ENCODE measurements at regions not wholly inside any gene's neighbourhood (a gene's known extent, or its start where the extent isn't known, plus 50 kb on each side); places are given as distances from the start of the nearest gene placed in this dataset.
"Not testable (repeated sequence)": the region's sequence is repeated elsewhere in the genome, so short reads cannot be mapped to it uniquely, and the experiment has no call there.

GRCh38 chr15:30761365-30761764 lies 135.4 kb downstream of the ARHGAP11B start:
- not testable (repeated sequence) for TF ChIP-seq SMC3 (IDR thresholded peaks at IDR 0.05; ENCODE audit: low read depth, low read length); USF2 (IDR thresholded peaks at IDR 0.05; ENCODE audit: borderline replicate concordance, low read depth, low read length); CTCF (IDR thresholded peaks at IDR 0.05); YY1 (IDR thresholded peaks at IDR 0.05; ENCODE audit: low read depth); TAF1 (IDR thresholded peaks at IDR 0.05; ENCODE audit: borderline replicate concordance, low read depth, low read length); USF1 (IDR thresholded peaks at IDR 0.05; ENCODE audit: borderline replicate concordance, low read depth); IRF3 (IDR thresholded peaks at IDR 0.05; ENCODE audit: low read depth, low read length); REST (IDR thresholded peaks at IDR 0.05; ENCODE audit: low read depth, low read length); JUND (IDR thresholded peaks at IDR 0.05); NFIC (IDR thresholded peaks at IDR 0.05; ENCODE audit: borderline replicate concordance); EZH2phosphoT487 (IDR thresholded peaks at IDR 0.05; ENCODE audit: borderline replicate concordance, low read depth); RAD21 (IDR thresholded peaks at IDR 0.05; ENCODE audit: low read length)
